HG03439 (cell line): ENCODE measurements at regions not wholly inside any gene's neighbourhood (a gene's known extent, or its start where the extent isn't known, plus 50 kb on each side); places are given as distances from the start of the nearest gene placed in this dataset.

ENCODE experiments used
- ATAC-seq: cut with Tn5 transposase; IDR thresholded peaks from one replicate; pipeline ENCODE4 v1.9.1; 2021; ENCODE audit warnings: mild to moderate bottlenecking, moderate library complexity; ENCODE audit not compliant: unreplicated experiment

- ATAC-seq = no peak
These were observed 50.4 kb upstream of the DAB1 start for GRCh38 chr1:57474137-57474750.
